A549 (cell line): ENCODE measurements at regions not wholly inside any gene's neighbourhood (a gene's known extent, or its start where the extent isn't known, plus 50 kb on each side); places are given as distances from the start of the nearest gene placed in this dataset.

Source experiments
- CHD2 ChIP-seq: fragments of 150-350 bp; IDR thresholded peaks from 2 replicates; pipeline ENCODE4 v1.6.1; 2014; ENCODE audit warnings: low read length; ENCODE audit not compliant: partially characterized antibody
- EP300 ChIP-seq, 2 experiments: fragments of >200 bp; sonication (Bioruptor Twin); formaldehyde crosslinking; IDR thresholded peaks; 2 replicates in 1 of 2; 3 replicates in 1 of 2; pipeline ENCODE4 v1.6.1; 2016 to 2017
- POLR2A ChIP-seq: IDR thresholded peaks from 2 replicates; pipeline ENCODE4 v1.6.1; 2012; ENCODE audit warnings: mild to moderate bottlenecking, low read length
- RAD21 ChIP-seq, 2 experiments: fragments of >200 bp in 1 of 2; sonication (Bioruptor Twin) in 1 of 2; formaldehyde crosslinking in 1 of 2; IDR thresholded peaks in 1 of 2; conservative IDR thresholded peaks in 1 of 2; 2 replicates in 1 of 2; 3 replicates in 1 of 2; pipeline ENCODE4 v1.6.1; 2012 to 2018; ENCODE audit warnings: inconsistent platforms in 1 of 2
- TF ChIP-seq, protein P1 (sequence below): fragments of >200 bp; sonication (Bioruptor Twin); formaldehyde crosslinking; IDR thresholded peaks from 3 replicates; pipeline ENCODE4 v1.5.1; 2016

- TF ChIP-seq EP300 (IDR thresholded peaks at IDR 0.05) (no peak), POLR2A (no peak), RAD21 (conservative IDR thresholded peaks at IDR 0.05 in 1 of 2, IDR thresholded peaks at IDR 0.05 in 1 of 2) (no peak), CHD2 (no peak)
- TF ChIP-seq, protein P1, sequence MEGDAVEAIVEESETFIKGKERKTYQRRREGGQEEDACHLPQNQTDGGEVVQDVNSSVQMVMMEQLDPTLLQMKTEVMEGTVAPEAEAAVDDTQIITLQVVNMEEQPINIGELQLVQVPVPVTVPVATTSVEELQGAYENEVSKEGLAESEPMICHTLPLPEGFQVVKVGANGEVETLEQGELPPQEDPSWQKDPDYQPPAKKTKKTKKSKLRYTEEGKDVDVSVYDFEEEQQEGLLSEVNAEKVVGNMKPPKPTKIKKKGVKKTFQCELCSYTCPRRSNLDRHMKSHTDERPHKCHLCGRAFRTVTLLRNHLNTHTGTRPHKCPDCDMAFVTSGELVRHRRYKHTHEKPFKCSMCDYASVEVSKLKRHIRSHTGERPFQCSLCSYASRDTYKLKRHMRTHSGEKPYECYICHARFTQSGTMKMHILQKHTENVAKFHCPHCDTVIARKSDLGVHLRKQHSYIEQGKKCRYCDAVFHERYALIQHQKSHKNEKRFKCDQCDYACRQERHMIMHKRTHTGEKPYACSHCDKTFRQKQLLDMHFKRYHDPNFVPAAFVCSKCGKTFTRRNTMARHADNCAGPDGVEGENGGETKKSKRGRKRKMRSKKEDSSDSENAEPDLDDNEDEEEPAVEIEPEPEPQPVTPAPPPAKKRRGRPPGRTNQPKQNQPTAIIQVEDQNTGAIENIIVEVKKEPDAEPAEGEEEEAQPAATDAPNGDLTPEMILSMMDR, result no peak
Measured at GRCh38 chr18:59959606-59960005, 59.8 kb downstream of the PMAIP1 start.
